HL-60 (cell line): ENCODE measurements at regions not wholly inside any gene's neighbourhood (a gene's known extent, or its start where the extent isn't known, plus 50 kb on each side); places are given as distances from the start of the nearest gene placed in this dataset.

Source experiments
- DNase-seq, 2 experiments: peaks; one replicate each; pipeline ENCODE4 v3.0.0-alpha.2; 2010 to 2020; ENCODE audit warnings: low read depth in 1 of 2, low spot score in 1 of 2
- H3K27ac ChIP-seq: fragments of 250-450 bp; sonication (Bioruptor Pico); replicated peaks from 2 replicates; pipeline ENCODE4 v1.5.1; 2020; ENCODE audit warnings: mild to moderate bottlenecking, moderate library complexity
- H3K27me3 ChIP-seq: fragments of 250-450 bp; sonication (Bioruptor Pico); 2 replicates; pipeline ENCODE4 v1.5.1; 2021; ENCODE audit warnings: mild to moderate bottlenecking, moderate library complexity; ENCODE audit not compliant: insufficient read depth, poor library complexity, severe bottlenecking
- H3K4me3 ChIP-seq: replicated peaks from 2 replicates; pipeline ENCODE4 v1.5.1; 2011; ENCODE audit warnings: mild to moderate bottlenecking, control low read depth, low read length; ENCODE audit not compliant: insufficient read depth
- CTCF ChIP-seq: IDR thresholded peaks from one replicate; pipeline ENCODE4 v1.5.1; 2011; ENCODE audit warnings: low read length, control low read depth, inconsistent platforms; ENCODE audit not compliant: insufficient read depth
- GABPA ChIP-seq: IDR thresholded peaks from 2 replicates; pipeline ENCODE4 v1.6.1; 2012; ENCODE audit warnings: low read depth
- POLR2AphosphoS5 ChIP-seq: IDR thresholded peaks from 2 replicates; pipeline ENCODE4 v1.6.1; 2012; ENCODE audit warnings: low read depth
- REST ChIP-seq: IDR thresholded peaks from 2 replicates; pipeline ENCODE4 v1.6.1; 2012; ENCODE audit warnings: low read depth; ENCODE audit not compliant: insufficient replicate concordance
- SPI1 ChIP-seq: IDR thresholded peaks from 2 replicates; pipeline ENCODE4 v1.6.1; 2012; ENCODE audit warnings: low read depth, mild to moderate bottlenecking, borderline replicate concordance

GRCh38 chr2:164073101-164074074 lies 337.6 kb upstream of the FIGN start:
- Histone ChIP-seq H3K27me3 (no peaks in the 10 kb centered on the region), H3K4me3 (no peak overlapping the region), H3K27ac (no peak overlapping the region)
- DNase-seq, result no peak
- no peak for TF ChIP-seq CTCF
- TF ChIP-seq SPI1, result no peak
- no peak for TF ChIP-seq REST
- TF ChIP-seq GABPA, result no peak
- no peak for TF ChIP-seq POLR2AphosphoS5

GRCh38 chr2:164069540-164069939 lies 333.7 kb upstream of the FIGN start:
- no peak for DNase-seq
- TF ChIP-seq REST, result no peak
- no peak for TF ChIP-seq POLR2AphosphoS5
- TF ChIP-seq CTCF, result no peak
- TF ChIP-seq GABPA, result no peak
- no peak for TF ChIP-seq SPI1

GRCh38 chr2:164068063-164068462 lies 332.3 kb upstream of the FIGN start:
- Histone ChIP-seq H3K27me3 (no peaks in the 10 kb centered on the region), H3K4me3 (no peak overlapping the region), H3K27ac (no peak overlapping the region)
- no peak for DNase-seq
- TF ChIP-seq CTCF (no peak), POLR2AphosphoS5 (no peak), SPI1 (no peak), REST (no peak), GABPA (no peak)

More at GRCh38 chr2:164069540-164069939, 333.7 kb upstream of the FIGN start:
- no peak overlapping the region for H3K27ac ChIP-seq
- H3K4me3 ChIP-seq, result no peak overlapping the region
- no peaks in the 10 kb centered on the region for H3K27me3 ChIP-seq
